ENCODE measurements at regions not wholly inside any gene's neighbourhood (a gene's known extent, or its start where the extent isn't known, plus 50 kb on each side); places are given as distances from the start of the nearest gene placed in this dataset.

DNA sequence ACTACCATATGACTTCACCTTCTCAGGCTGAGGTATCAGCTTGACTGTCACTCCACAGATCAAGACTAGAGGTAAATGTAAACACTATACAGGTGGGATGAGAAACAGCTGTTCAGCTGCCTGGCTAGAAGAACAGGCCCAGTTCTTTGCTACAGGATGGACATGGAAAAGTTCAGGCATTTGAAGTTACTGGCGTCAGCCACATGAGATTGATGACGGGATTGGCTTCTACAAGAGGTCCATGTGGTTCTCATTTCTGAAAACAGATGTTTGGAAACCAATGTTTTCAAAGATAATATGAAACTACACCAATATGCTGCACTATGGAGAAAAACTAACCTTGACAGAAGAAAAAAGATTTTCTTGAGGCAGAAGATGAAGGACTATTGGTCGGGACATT lies 324.1 kb downstream of the CDH10 start:
- TF ChIP-seq, protein P1, sequence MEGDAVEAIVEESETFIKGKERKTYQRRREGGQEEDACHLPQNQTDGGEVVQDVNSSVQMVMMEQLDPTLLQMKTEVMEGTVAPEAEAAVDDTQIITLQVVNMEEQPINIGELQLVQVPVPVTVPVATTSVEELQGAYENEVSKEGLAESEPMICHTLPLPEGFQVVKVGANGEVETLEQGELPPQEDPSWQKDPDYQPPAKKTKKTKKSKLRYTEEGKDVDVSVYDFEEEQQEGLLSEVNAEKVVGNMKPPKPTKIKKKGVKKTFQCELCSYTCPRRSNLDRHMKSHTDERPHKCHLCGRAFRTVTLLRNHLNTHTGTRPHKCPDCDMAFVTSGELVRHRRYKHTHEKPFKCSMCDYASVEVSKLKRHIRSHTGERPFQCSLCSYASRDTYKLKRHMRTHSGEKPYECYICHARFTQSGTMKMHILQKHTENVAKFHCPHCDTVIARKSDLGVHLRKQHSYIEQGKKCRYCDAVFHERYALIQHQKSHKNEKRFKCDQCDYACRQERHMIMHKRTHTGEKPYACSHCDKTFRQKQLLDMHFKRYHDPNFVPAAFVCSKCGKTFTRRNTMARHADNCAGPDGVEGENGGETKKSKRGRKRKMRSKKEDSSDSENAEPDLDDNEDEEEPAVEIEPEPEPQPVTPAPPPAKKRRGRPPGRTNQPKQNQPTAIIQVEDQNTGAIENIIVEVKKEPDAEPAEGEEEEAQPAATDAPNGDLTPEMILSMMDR (conservative IDR thresholded peaks at IDR 0.05; ENCODE audit: low read length): no peak
- TF ChIP-seq EZH2phosphoT487 (IDR thresholded peaks at IDR 0.05; ENCODE audit: borderline replicate concordance, low read depth, low read length): no peak

Measured in OCI-LY7 (cell line).